HepG2 (cell line): ENCODE measurements at regions not wholly inside any gene's neighbourhood (a gene's known extent, or its start where the extent isn't known, plus 50 kb on each side); places are given as distances from the start of the nearest gene placed in this dataset.

Experiments used
- ATAC-seq: fragments of 200-7000 bp; cut with Tn5 transposase; 3 replicates; pipeline ENCODE4 v1.9.1; 2020; ENCODE audit warnings: mild to moderate bottlenecking, moderate library complexity
- BruUV-seq: library from RNA; stranded (reverse); fragments of 400-500 nt; replicated peaks from 2 replicates; lab custom pipeline; 2021; lab: Mats Ljungman, UMichigan
- CTCF ChIA-PET: fragments of 300-600 bp; formaldehyde crosslinking; extraction: SDS; loops from one replicate; lab custom pipeline; 2021; ENCODE audit warnings: low total read pairs, inconsistent platforms, low intra/inter-chr PET ratio; lab: Yijun Ruan, JAX
- POLR2A ChIA-PET: fragments of 350-600 bp; sonication (Branson Sonifier 250); formaldehyde crosslinking; loops from one replicate; lab custom pipeline; 2020; ENCODE audit warnings: antibody characterized with exemption, inconsistent platforms; lab: Yijun Ruan, JAX
- DNase-seq: peaks from one replicate; pipeline ENCODE4 v3.0.0-alpha.2; 2015; ENCODE audit warnings: low spot score
- FAIRE-seq: peaks from 3 replicates; lab custom pipeline; 2011; peaks lifted over from hg19 to GRCh38; lab: Jason Lieb, UNC
- H2AFZ ChIP-seq: one replicate; pipeline ENCODE4 v1.6.1; 2011; ENCODE audit warnings: low read length, inconsistent platforms
- H3K27ac ChIP-seq: fragments of 300-600 bp; 3 replicates; pipeline ENCODE4 v1.8.0; 2011; ENCODE audit warnings: mixed run types, mild to moderate bottlenecking, mixed read lengths, low read length, inconsistent platforms; ENCODE audit not compliant: insufficient read depth; ENCODE audit errors: extremely low read length
- H3K27me3 ChIP-seq, 2 experiments: fragments of 200-600 bp in 1 of 2; 2 replicates in 1 of 2; 3 replicates in 1 of 2; pipeline versions ENCODE4 v1.6.0 to v1.8.0; 2011; ENCODE audit warnings: low read length in 2 of 2, mild to moderate bottlenecking in 2 of 2, moderate library complexity in 2 of 2, inconsistent platforms in 1 of 2; ENCODE audit not compliant: insufficient read depth in 2 of 2, control insufficient read depth in 1 of 2
- H3K36me3 ChIP-seq, 2 experiments: fragments of 200-600 bp in 1 of 2; replicated peaks in 1 of 2; 2 replicates in 1 of 2; 3 replicates in 1 of 2; pipeline versions ENCODE4 v1.5.1 to v1.8.0; 2011; ENCODE audit warnings: low read length in 2 of 2, inconsistent platforms in 1 of 2; ENCODE audit not compliant: insufficient read depth in 2 of 2, control insufficient read depth in 1 of 2
- H3K4me1 ChIP-seq: 2 replicates; pipeline ENCODE4 v1.5.1; 2012; ENCODE audit warnings: low read length, inconsistent platforms; ENCODE audit not compliant: insufficient read depth
- H3K4me2 ChIP-seq: 2 replicates; pipeline ENCODE4 v1.6.0; 2011; ENCODE audit warnings: low read depth, low read length, inconsistent platforms
- H3K4me3 ChIP-seq, 3 experiments: fragments of 200-600 bp in 1 of 3; sonication (generic), shearing (Covaris generic) in 1 of 3; replicated peaks in 1 of 3; 2 replicates each; pipeline ENCODE4 v1.5.1; 2011 to 2016; ENCODE audit warnings: low read length in 3 of 3, inconsistent platforms in 2 of 3, low read depth in 2 of 3, mild to moderate bottlenecking in 2 of 3, control low read depth in 1 of 3, mixed read lengths in 1 of 3; ENCODE audit not compliant: insufficient read depth in 1 of 3
- H3K79me2 ChIP-seq: one replicate; pipeline ENCODE4 v1.6.1; 2011; ENCODE audit warnings: low read length, inconsistent platforms; ENCODE audit not compliant: insufficient read depth
- H3K9ac ChIP-seq: 2 replicates; pipeline ENCODE4 v1.6.0; 2011; ENCODE audit warnings: mild to moderate bottlenecking, low read depth, low read length, inconsistent platforms; ENCODE audit not compliant: insufficient read depth
- H3K9me3 ChIP-seq: 2 replicates; pipeline ENCODE4 v1.5.1; 2012; ENCODE audit warnings: mild to moderate bottlenecking, low read length
- H4K20me1 ChIP-seq: 2 replicates; pipeline ENCODE4 v1.6.0; 2011; ENCODE audit warnings: inconsistent platforms, mild to moderate bottlenecking, low read length, moderate library complexity; ENCODE audit not compliant: insufficient read depth
- CHD2 ChIP-seq: IDR thresholded peaks from 2 replicates; pipeline ENCODE4 v1.6.1; 2011; ENCODE audit warnings: low read depth, low read length, improper control_type of control experiment
- DPF2 ChIP-seq: sonication (generic); formaldehyde crosslinking; IDR thresholded peaks from 2 replicates; pipeline ENCODE4 v1.4.0; 2020; ENCODE audit warnings: mild to moderate bottlenecking, low read depth, missing genetic modification reagents, borderline replicate concordance
- MAFF ChIP-seq: IDR thresholded peaks from 2 replicates; pipeline ENCODE4 v1.6.1; 2011; ENCODE audit warnings: low read depth, low read length, improper control_type of control experiment
- MAFK ChIP-seq, 2 experiments: IDR thresholded peaks in 1 of 2; conservative IDR thresholded peaks in 1 of 2; 2 replicates each; pipeline ENCODE4 v1.6.1; 2011; ENCODE audit warnings: improper control_type of control experiment in 2 of 2, low read length in 2 of 2
- POLR2G ChIP-seq: fragments of 200-400 bp; formaldehyde crosslinking; IDR thresholded peaks from 2 replicates; pipeline ENCODE4 v1.6.1; 2018; ENCODE audit warnings: mild to moderate bottlenecking, low read depth, low read length, moderate library complexity
- ZIK1 ChIP-seq: sonication (generic); formaldehyde crosslinking; IDR thresholded peaks from 2 replicates; pipeline ENCODE4 v1.5.0; 2020; ENCODE audit warnings: mild to moderate bottlenecking, low read depth, missing genetic modification reagents, borderline replicate concordance
- WGBS: methylation state at CpG from one replicate; pipeline ENCODE4 v1.1.6; 2017; ENCODE audit warnings: low lambda C conversion rate; 5-methylcytosine and 5-hydroxymethylcytosine counted together
- in situ Hi-C: cut with HindIII; loops from 2 replicates; pipeline ENCODE4 v1.10.0; 2017; ENCODE audit warnings: low pct_unique_long_range_greater_than_20kb; ENCODE audit not compliant: extremely low pct_ligation_motif_present
- intact Hi-C: fragments of 100-400 bp; cut with micrococcal nuclease; formaldehyde crosslinking; loops from one replicate; pipeline ENCODE4 v1.10.0; 2022; ENCODE audit not compliant: unreplicated experiment
- TF ChIP-seq, protein P1 (sequence below): sonication (generic); formaldehyde crosslinking; IDR thresholded peaks from 2 replicates; pipeline ENCODE4 v1.5.0; 2020; ENCODE audit warnings: mild to moderate bottlenecking, missing genetic modification reagents
- TF ChIP-seq, protein P2 (sequence below): sonication (generic); formaldehyde crosslinking; IDR thresholded peaks from 2 replicates; pipeline ENCODE4 v1.9.0; 2021; ENCODE audit warnings: missing genetic modification reagents, mild to moderate bottlenecking, borderline replicate concordance

DNA sequence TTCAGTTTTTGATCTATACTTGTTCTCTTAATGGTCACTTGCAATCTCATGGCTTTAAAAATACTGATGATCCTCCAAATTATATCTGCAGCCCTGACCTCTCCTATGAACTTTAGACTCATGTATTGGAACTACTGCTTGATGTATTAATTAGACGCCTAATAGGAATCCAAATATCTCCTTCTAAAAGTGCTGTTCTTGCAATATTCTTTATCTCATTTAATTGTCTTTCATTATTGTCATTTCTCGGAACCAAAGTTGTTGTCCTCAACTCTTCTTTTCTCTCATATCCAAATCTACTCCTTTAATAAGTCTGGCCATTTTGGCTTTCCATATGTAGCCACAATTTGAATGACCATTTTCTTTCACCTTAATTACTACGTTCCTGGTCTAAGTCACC lies 907.6 kb upstream of the SEL1L start:
- Histone ChIP-seq H4K20me1 (no peaks in the 10 kb centered on the region), H3K9ac (no peak overlapping the region), H3K4me2 (no peak overlapping the region), H3K27me3 (no peaks in the 10 kb centered on the region), H3K4me1 (no peaks in the 10 kb centered on the region), H3K4me3 (no peak overlapping the region), H3K27ac (no peak overlapping the region), H3K9me3 (peaks cover 87% of the 10 kb centered on the region), H2AFZ (no peak overlapping the region), H3K36me3 (no peaks in the 10 kb centered on the region), H3K79me2 (no peaks in the 10 kb centered on the region)
- intact Hi-C loops (no loop called here), in situ Hi-C loops (no loop called here)
- ATAC-seq (no peak), FAIRE-seq (no peak), DNase-seq (no peak)
- BruUV-seq, result no TSS peak
- peak; percentile 65 for TF ChIP-seq MAFF
- no peak for TF ChIP-seq ZIK1 (CRISPR knock-in tag)
- TF ChIP-seq, protein P1, sequence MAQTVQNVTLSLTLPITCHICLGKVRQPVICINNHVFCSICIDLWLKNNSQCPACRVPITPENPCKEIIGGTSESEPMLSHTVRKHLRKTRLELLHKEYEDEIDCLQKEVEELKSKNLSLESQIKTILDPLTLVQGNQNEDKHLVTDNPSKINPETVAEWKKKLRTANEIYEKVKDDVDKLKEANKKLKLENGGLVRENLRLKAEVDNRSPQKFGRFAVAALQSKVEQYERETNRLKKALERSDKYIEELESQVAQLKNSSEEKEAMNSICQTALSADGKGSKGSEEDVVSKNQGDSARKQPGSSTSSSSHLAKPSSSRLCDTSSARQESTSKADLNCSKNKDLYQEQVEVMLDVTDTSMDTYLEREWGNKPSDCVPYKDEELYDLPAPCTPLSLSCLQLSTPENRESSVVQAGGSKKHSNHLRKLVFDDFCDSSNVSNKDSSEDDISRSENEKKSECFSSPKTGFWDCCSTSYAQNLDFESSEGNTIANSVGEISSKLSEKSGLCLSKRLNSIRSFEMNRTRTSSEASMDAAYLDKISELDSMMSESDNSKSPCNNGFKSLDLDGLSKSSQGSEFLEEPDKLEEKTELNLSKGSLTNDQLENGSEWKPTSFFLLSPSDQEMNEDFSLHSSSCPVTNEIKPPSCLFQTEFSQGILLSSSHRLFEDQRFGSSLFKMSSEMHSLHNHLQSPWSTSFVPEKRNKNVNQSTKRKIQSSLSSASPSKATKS (CRISPR knock-in tag), result no peak
- TF ChIP-seq MAFK (conservative IDR thresholded peaks at IDR 0.05 in 1 of 2, IDR thresholded peaks at IDR 0.05 in 1 of 2; ENCODE audit: low read length in 2 of 2), result peak; percentile 49 to 79
- no peak for TF ChIP-seq CHD2
- TF ChIP-seq, protein P2, sequence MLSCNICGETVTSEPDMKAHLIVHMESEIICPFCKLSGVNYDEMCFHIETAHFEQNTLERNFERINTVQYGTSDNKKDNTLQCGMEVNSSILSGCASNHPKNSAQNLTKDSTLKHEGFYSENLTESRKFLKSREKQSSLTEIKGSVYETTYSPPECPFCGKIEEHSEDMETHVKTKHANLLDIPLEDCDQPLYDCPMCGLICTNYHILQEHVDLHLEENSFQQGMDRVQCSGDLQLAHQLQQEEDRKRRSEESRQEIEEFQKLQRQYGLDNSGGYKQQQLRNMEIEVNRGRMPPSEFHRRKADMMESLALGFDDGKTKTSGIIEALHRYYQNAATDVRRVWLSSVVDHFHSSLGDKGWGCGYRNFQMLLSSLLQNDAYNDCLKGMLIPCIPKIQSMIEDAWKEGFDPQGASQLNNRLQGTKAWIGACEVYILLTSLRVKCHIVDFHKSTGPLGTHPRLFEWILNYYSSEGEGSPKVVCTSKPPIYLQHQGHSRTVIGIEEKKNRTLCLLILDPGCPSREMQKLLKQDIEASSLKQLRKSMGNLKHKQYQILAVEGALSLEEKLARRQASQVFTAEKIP (CRISPR knock-in tag), result no peak
- TF ChIP-seq POLR2G, result no peak
- no peak for TF ChIP-seq DPF2 (CRISPR knock-in tag)
- POLR2A ChIA-PET, result no interaction called here
- CTCF ChIA-PET, result no interaction called here
- under 1% methylated on average over 3 of the region's 3 CpGs for WGBS
